Ishikawa (cell line): ENCODE measurements at regions not wholly inside any gene's neighbourhood (a gene's known extent, or its start where the extent isn't known, plus 50 kb on each side); places are given as distances from the start of the nearest gene placed in this dataset.

Experiments used
- CEBPB ChIP-seq: IDR thresholded peaks from 2 replicates; pipeline ENCODE4 v1.6.1; 2012
- CREB1 ChIP-seq: IDR thresholded peaks from 2 replicates; pipeline ENCODE4 v1.6.1; 2012; ENCODE audit warnings: low read depth
- EGR1 ChIP-seq: IDR thresholded peaks from 2 replicates; pipeline ENCODE4 v1.6.1; 2012
- EP300 ChIP-seq: IDR thresholded peaks from 2 replicates; pipeline ENCODE4 v1.6.1; 2012; ENCODE audit warnings: borderline replicate concordance
- FOXM1 ChIP-seq: IDR thresholded peaks from 2 replicates; pipeline ENCODE4 v1.6.1; 2012; ENCODE audit warnings: low read depth, borderline replicate concordance
- MAX ChIP-seq: IDR thresholded peaks from 2 replicates; pipeline ENCODE4 v1.6.1; 2012
- NFIC ChIP-seq: IDR thresholded peaks from 2 replicates; pipeline ENCODE4 v1.6.1; 2012
- RAD21 ChIP-seq: IDR thresholded peaks from 2 replicates; pipeline ENCODE4 v1.6.1; 2012; ENCODE audit warnings: low read depth
- REST ChIP-seq: IDR thresholded peaks from 2 replicates; pipeline ENCODE4 v1.6.1; 2012; ENCODE audit warnings: low read depth, mild to moderate bottlenecking
- TAF1 ChIP-seq: IDR thresholded peaks from 2 replicates; pipeline ENCODE4 v1.6.1; 2012; ENCODE audit warnings: low read depth, mild to moderate bottlenecking
- TCF12 ChIP-seq: IDR thresholded peaks from 2 replicates; pipeline ENCODE4 v1.6.1; 2012; ENCODE audit warnings: low read depth
- TEAD4 ChIP-seq: IDR thresholded peaks from 2 replicates; pipeline ENCODE4 v1.6.1; 2012
- USF1 ChIP-seq: IDR thresholded peaks from 2 replicates; pipeline ENCODE4 v1.6.1; 2012
- YY1 ChIP-seq: IDR thresholded peaks from 2 replicates; pipeline ENCODE4 v1.6.1; 2012; ENCODE audit warnings: low read depth
- ZBTB7A ChIP-seq: IDR thresholded peaks from 2 replicates; pipeline ENCODE4 v1.6.1; 2012; ENCODE audit warnings: low read depth

GRCh38 chr22:47279337-47279736, 516.9 kb downstream of the TBC1D22A start:
- TF ChIP-seq TAF1 (no peak), FOXM1 (no peak), RAD21 (no peak), USF1 (no peak), MAX (no peak)

GRCh38 chr22:47278655-47279054, 516.2 kb downstream of the TBC1D22A start:
- TF ChIP-seq RAD21 (no peak), NFIC (no peak), CREB1 (no peak), YY1 (no peak), EP300 (no peak), TEAD4 (no peak), REST (no peak), ZBTB7A (no peak), MAX (no peak), USF1 (no peak), FOXM1 (no peak), EGR1 (no peak), TAF1 (no peak), TCF12 (no peak), CEBPB (no peak)

- TF ChIP-seq REST: no peak
- TF ChIP-seq CREB1: no peak
- TF ChIP-seq EP300: no peak
- no peak for TF ChIP-seq MAX
- TF ChIP-seq TEAD4: no peak
- TF ChIP-seq TAF1: no peak
- TF ChIP-seq TCF12: no peak
- no peak for TF ChIP-seq NFIC
- no peak for TF ChIP-seq USF1
- TF ChIP-seq FOXM1: no peak
- TF ChIP-seq EGR1: no peak
- no peak for TF ChIP-seq RAD21
- TF ChIP-seq YY1: no peak
- no peak for TF ChIP-seq CEBPB
- TF ChIP-seq ZBTB7A: no peak
Observed at GRCh38 chr22:47277531-47277930, 515.1 kb downstream of the TBC1D22A start.

- no peak for TF ChIP-seq REST
Observed at GRCh38 chr22:47276991-47277390, 514.5 kb downstream of the TBC1D22A start.

- TF ChIP-seq USF1: no peak
- TF ChIP-seq RAD21: no peak
- no peak for TF ChIP-seq NFIC
- TF ChIP-seq YY1: no peak
- TF ChIP-seq CREB1: no peak
- no peak for TF ChIP-seq TCF12
- TF ChIP-seq CEBPB: no peak
- TF ChIP-seq REST: no peak
- no peak for TF ChIP-seq EP300
Observed at GRCh38 chr22:47276450-47276820, 514.0 kb downstream of the TBC1D22A start.
